NCI-H2227 treated with DMSO at 0.1 percent for 48 hours (cell line): ENCODE measurements at regions not wholly inside any gene's neighbourhood (a gene's known extent, or its start where the extent isn't known, plus 50 kb on each side); places are given as distances from the start of the nearest gene placed in this dataset.
A peak's percentile ranks its signal among the peaks of the same experiment; 100 is the strongest.
"Not testable (repeated sequence)": the region's sequence is repeated elsewhere in the genome, so short reads cannot be mapped to it uniquely, and the experiment has no call there.

Experiments used
- DNase-seq: peaks from one replicate; lab custom pipeline; 2025; lab: John Stamatoyannopoulos, UW

DNA sequence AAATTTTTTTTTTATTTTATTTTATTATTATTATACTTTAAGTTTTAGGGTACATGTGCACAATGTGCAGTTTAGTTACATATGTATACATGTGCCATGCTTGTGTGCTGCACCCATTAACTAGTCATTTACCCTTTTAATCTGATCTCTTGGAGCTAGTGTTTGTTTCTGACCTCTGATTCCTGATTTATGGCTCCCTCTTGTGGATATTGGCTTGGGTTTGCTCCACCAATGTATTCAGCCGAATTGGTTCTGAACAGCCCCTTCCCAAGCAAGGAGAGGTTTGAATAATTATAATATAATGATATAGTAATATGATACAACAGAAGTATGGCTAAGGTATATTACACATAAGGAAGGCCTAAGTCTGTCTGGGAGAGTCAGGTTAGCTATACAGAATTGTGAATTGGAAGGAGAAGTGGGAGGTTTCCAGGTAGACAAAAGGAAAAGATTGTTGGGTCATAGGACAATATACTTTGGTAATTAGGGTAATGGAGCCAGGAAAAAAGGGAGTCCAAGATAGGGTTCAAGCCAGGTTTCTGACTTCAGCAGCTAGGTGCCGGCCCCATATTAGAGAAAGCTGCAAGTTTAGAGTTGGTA, 53.1 kb upstream of the HMCN1 start:
- peak; percentile 28 for DNase-seq

DNA sequence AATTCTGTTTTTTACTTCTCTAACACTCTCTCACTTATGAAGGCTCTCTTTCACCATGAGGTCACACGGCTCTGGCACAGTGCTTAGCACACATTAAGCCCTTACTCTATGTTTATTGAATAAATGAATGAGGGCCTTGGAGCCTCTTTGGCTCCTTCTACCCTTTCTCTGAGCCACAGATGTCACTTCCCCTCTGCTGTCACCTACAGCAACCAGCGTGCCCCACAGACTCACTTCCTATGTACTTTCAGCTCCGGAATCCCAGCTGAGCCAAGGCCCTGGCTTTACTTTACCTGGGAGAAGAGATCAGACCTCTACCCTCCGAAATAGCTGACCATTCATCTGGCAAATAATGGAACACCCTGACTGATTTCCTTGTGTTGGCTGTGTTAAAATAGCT, 53.7 kb upstream of the HMCN1 start:
- no peak for DNase-seq

DNA sequence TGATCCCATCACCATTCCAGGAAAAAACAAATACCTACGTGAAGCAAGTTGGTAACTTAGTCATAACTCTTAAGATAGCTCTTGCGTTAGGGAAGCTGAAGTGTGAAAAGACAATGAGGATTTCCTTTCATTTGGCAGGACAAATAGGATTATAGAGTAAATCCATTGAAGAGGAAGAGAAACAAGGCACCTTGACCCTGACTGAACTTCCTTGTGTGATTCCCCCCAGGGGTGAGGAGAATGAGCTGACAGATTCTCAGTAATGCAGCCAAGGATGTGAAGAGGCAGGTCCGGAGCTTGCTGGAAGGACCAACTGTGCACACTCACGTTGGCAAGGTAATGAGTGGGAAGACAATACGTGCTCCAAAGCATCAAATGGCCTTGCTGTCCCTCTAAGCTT, 55.0 kb upstream of the HMCN1 start:
- DNase-seq: no peak

DNA sequence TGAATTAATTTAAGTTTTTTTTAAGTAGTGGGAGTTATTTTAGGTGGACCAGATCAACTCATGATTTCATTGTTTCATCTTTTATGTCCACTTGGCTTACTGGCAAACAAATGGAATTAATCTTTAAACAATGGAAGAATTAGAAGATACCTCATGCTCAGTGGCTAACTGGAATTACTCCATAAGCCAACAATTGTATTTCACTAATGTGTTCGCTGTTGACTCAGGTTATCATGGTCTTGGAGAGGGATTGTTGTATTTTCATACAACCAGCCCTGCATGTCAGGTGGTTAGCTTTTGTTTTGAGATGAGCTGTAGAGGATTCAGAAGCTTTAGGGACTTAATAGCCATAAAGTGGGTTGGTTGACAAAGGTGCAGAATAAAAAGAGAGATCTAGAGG, 57.2 kb upstream of the HMCN1 start:
- no peak for DNase-seq

DNA sequence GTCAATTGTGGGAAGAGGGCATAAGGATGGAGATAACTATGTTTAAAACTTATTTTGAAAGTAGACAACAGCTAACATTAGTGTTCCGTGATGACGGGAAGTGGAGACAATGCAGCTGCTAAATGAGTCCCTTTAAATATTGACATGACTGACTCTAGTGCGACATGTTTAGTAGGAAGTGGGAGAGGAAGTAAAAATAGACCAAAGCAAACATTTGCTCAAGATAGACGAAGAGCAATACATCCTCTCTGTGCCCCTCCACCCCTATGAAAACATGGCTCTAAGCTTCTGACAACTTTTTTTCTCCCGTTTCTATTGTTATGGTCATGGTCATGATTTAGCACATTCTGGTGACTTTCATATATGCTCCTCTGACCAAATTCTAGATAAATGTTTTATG, 60.0 kb upstream of the HMCN1 start:
- DNase-seq: no peak

DNA sequence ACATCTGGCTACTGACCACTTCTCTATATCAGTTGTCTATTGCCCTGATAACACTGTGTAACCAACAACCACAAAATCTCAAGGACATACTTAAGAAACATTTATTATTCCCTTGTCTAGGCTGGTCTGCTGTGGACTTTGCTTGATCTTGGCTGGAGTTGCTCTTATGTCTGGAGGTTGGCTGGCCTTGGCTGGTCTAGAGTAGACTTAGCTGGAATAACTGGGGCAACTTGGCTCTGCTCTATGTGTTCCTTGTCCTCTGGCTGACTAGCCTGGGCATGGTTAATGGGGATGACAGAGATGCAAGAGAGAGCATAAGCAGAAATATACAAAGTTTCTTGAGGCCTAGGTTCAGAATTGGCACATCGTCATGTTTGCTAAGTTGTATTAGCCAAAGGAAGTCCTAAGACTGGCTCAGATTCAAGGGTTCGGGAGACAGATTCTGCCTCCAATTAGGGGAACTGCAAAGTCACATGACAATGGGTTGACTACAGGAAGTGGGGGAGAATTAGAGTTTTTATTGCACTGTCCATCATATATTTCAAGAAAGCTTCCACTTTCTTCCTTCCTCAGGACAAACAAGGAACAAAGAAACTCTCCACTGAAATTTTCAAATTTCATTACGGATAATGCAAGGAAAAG, 61.4 kb upstream of the HMCN1 start:
- no peak for DNase-seq

DNA sequence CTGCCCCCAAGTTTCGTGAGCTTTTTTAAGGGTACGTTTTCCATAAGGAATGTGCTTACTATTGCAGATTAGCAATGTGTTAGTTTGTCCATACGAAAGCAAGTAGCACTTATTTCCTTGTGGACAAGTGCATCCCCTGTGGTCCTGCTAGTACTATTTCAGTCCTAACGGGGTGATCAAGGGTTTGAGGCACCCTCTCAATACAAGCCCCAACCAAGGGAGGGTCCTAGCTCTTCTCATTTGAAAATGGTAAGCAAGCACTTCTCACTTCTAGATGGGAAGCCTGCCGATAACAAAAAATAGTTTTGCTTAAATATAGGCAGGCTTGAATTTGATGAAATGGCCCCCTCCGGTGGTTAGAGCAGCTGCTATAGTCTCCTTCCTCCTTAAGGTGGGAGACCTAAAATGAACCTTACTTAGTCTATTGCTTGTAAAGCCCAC, 64.0 kb upstream of the HMCN1 start:
- no peak for DNase-seq

DNA sequence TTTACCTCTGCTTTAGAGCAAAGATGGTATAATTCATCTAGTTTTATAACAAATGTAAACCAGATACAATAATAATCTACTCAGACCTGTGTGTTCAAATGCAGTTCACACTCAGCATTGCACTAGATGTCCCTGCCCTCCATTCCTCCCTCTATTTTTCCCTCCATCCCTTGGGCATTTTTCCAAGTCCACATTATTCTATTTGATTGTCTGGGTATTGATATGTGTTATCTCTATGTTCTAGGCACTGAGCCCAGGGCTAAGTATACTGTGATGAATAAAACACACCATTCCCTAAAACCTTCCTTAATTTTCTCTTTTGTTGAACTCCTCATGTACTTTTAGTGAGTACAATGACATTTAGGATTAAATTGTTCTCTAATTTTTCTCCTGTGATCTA, 66.2 kb upstream of the HMCN1 start:
- DNase-seq: no peak

DNA sequence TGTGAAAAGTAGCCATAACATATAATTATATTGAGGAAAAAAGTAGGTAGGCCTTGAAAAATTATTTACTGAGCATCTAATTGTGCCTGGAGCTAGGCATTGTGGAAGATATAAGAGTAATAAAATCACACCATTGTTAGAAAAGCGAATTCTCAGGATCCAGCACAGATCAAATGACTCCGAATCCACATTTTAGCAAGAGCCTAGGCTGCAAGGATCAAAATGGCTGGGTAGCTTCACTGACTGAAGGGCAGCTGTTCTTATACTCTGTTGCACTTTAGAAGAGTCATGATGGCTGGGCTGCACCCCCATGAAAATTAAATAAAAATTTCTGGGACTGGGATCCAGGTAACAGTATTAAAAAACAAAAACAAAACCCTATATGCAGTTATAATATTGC, 67.6 kb upstream of the HMCN1 start:
- DNase-seq: no peak

DNA sequence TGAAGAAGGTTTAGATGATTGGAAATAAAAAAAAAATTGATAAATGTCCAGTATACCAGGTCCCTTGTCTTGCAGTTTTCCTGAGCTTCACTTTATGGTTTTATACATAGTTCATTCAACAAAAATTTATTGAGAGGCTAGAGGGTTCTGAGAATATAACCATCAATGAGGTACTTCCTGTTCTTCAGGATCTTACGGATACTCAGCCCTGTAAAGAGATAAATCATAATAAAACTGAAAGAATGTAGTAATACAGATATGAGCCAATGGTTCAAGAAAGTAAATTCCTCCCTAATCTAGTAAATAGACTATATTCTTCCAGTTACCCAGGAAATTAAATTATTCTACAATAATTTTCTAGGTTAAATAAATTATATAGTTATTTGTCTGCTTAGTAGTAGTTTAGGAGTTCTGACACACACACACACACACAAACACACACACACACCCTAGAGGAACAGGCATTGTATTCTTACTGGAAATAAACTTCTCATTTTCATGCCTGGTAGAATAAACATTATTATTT, 70.4 kb upstream of the HMCN1 start:
- no peak for DNase-seq

DNA sequence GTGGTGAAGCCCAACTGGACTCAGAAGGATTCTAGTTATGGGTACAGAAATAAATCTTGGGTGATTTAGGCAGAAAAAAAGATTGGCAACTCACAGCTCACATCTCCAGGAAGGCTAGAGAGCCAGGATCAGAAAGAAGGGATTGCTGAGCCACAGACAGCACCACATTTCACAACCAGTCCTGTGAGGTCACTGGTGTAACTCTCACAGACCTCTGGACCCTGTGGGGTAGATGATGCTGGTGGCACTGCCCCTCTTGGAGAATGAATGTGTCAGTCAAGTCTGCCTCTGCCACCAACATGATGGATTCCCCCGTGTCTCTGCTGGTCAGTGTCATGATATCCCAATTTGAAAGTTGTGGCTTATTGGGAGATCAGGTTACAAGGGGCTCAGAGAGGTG, 70.9 kb upstream of the HMCN1 start:
- no peak for DNase-seq

DNA sequence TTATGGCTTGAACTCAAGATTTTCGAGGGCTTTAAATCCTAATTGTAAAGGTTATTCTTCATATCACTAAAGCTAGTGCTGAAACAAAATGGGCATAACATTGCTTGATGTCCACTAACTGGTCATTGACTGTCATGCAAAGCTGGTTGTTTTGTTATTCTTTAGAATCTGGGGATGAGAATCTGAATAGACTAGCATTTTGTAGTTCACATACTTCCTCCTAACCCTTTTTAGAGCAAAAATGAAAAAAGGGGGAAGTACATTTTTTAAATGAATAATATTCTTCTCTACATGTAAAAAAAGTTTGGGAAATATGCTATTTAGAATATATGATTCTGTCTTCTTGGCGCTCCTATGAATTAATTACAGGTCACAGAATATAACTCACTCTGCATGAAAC, 72.2 kb upstream of the HMCN1 start:
- DNase-seq: no peak

DNA sequence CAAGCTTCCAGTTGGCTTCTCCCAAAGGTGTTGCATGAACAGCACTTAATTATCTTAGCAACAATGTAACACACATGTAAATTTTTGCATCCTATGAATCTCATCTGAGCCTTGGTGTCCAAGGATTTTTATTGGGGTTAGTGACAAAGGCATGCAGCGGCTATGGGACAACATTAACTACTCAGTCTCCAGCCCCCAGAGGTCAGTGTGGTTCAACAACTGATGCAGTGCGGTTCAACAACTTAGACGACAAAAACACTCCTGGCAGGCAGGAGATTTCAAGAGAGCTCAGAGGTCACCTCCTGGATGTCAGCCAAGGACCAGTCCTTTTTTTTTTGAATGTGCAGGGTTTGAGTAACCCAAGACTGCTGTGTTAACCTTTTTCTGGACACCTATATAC, 77.5 kb upstream of the HMCN1 start:
- no peak for DNase-seq

DNA sequence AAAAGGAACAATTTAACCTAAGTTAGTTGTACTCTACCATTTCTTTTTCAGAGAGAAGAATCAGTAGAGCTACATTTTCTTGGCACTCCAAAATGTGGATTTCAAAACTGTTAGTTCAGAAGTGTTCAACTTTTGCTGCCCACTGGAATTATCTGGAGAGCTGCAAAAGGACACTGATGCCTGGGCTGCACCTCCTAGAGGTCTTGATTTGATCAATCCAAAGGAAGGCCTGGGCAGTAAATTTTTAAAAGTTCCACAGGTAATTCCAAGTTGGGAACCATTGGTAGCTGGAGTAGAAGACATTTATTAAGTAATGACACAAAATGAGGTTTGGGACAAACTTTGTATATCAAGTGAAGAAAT, 79.3 kb upstream of the HMCN1 start:
- no peak for DNase-seq

DNA sequence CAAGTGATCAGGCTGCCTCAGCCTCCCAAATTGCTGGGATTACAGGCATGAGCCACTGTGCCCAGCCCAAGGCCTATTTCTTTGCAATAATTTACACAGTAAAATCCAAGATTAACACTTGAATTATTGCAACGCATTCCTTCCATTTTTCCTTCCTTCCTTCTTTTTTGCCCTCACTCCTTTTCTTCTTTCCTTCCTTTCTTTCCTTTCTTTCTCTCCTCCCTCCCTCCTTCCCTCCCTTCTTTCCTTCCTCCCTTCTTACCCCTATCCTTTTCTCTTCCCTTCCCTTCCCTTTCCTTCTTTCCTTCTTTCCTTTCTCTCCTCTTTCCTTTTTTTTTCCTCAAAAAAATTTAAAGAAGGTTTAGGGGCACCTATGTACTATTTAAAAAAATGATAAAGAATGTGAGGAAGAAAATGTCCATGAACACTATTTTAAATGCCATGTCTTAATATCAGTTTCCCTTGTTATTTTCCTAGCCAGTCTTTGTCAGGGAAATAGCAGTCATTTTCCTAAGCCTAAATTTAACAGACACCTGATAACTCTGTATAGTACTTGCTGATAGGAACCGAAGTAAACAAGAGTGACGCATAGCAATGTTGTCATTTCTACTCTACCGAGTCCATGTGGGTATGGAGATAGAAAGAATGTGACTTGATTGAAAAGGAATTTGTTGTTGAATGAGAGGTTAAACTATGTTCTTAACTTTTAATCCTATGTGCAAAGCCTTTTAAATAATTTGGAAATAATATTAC, 79.8 kb upstream of the HMCN1 start:
- DNase-seq: no peak

DNA sequence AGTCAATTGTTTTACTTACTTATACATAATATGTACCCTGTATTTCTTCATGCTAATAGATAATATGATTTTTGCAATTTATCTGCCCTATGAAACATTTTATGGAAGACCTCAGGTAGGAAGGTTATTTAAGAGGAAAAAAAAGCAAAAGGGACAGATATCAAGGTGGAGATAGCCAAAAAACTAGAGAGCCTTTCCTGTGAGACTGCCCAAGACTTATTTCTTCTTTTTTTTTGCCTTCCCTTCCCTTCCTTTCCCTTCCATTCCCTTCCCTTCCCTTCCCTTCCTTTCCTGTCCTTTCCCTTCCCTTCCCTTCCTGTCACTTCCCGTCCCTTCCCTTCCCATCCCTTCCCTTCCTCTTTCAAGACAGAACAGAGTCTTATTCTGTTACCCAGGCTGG, 80.6 kb upstream of the HMCN1 start:
- no peak for DNase-seq

DNA sequence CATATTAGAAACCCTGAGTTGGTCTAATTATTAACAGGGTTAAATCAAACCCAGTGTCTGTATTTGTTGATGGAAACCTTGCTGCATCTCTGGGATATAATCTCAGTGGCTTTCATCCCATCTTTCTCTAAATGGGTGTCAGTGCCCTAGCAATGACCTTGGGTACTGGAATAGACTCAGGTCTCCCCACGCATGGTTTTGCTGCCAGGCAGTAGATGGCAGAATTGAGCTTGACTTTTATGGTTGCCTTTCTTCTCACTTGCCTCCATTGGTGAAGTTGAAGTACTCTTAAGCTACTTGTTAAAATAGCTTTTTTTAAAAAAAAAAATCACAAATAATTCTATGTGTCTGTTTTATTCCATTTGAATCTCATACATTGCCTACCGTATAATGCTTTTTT, 81.8 kb upstream of the HMCN1 start:
- DNase-seq: no peak

DNA sequence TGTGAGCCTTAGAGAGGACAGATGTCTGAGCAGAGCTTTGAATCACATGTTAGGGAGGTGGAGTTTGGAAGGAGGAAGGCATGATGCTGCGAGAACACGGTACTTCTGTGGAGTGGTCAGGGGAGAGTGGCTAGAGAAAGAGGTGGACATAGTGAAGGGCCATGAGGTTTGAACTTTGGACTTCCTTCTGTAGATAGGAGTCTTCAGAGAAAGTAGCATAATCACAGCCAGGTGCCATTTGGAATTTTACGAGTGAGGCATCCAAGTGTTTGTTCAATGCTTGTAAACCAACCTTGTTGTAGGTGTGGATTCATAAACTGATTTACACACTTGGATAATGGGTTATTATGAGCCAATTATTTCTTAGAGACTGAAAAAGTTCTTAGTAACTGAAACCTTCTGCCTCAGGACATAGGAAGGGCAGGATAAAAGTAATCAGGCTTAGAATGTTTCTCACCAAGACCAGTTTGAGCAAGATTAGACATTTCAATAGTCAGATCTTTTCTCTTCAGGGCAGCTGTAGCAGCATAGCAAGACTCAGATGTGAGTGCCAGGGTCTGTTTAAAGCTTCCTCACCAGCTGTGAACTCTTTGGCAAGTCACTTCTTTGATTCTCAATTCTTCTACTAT, 83.5 kb upstream of the HMCN1 start:
- DNase-seq: no peak

DNA sequence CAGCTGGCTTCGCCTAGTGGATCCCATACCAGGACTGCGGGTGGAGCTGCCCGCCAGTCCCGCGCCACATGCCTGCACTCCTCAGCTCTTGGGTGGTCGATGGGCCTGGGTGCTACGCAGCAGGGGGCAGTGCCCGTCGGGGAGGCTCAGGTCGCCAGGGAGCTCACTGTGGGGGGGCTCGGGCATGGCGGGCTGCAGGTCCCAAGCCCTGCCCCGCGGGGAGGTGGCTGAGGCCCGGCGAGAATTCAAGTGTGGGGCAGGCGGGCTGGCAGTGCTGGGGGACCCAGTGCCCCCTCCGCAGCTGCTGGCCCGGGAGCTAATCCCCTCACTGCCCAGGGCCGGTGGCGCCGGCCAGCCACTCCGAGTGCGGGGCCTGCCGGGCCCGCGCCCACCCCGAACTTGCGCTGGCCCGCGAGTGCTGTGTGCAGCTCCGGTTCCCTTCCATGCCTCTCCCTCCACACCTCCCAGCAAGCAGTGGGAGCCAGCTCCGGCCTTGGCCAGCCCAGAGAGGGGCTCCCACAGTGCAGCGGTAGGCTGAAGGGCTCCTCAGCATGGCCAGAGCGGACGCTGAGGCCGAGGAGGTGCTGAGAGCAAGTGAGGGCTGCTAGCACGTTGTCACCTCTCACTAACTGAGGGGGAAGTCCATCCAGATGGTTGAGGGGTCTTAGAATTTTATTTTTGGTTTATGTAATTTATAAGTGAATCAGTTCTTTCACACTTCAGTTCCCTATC, 85.2 kb upstream of the HMCN1 start:
- no peak for DNase-seq

DNA sequence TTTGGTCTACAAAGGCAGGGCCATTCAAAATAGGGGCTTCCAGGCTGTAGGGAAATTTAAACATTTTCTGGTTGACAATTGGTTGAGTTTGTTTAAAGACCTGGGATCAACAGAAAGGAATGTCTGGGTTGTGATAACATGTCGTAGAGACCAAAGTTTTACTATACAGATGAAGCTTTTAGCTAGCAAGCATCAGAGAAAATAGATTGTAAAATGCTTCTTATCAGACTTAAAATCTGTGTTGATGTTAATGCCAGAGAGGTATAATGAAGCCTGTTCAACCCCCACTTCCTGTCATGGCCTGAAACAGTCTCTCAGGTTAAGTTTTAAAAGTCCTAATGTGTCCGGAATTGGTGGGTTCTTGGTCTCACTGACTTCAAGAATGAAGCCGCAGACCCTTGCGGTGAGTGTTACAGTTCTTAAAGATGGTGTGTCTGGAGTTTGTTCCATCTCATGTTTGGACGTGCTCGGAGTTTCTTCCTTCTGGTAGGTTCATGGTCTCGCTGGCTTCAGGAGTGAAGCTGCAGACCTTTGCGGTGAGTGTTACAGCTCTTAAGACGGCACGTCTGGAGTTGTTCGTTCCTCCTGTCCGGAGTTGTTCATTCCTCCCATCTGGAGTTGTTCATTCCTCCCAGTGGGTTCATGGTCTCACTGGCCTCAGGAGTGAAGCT, 86.5 kb upstream of the HMCN1 start:
- DNase-seq: not testable (repeated sequence)

DNA sequence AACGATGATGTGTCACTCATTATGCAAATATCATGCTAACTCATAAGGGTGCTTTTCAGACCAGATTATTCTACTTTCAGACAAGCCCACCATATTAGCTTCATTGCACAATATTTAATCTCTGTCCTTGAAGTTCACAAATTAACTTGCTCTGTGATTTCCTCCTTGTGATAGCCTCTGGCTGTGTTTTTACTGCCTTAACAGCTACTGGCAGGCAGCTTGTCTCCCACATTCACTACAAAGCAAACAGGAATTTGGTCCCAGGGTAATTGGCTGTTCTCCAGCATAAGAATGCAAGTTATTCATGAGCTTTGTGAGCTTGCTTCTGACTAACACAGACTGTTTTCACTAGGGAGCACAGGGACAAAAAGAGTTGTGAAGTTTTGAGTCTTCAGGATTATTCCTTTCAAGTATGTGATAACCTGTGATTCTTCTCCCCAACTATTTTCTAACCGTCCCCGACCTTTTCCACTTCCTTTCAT, 87.9 kb upstream of the HMCN1 start:
- no peak for DNase-seq

DNA sequence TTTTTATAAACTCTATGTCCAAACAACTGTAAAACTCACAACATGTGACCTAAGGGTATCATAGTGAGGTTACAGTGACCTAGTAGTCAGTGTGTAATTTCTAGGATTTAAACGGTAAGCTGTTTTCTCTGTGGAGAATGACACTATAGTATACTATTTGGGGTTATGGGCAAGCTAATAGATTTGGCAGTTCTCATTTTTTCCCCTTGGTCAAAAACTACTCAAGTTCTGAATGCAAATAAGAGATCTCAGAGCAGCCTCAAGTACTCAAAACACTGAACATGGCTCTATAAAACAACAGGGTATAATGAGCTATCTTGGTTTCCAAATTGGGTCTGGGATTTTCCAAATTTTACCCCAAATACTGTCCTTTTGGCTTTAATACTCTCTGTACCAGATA, 88.5 kb upstream of the HMCN1 start:
- DNase-seq: no peak
